ENCODE measurements at regions not wholly inside any gene's neighbourhood (a gene's known extent, or its start where the extent isn't known, plus 50 kb on each side); places are given as distances from the start of the nearest gene placed in this dataset.

GRCh38 chr12:127642208-127642607 is 624.8 kb upstream of the TMEM132C start:
- TF ChIP-seq, protein P1, sequence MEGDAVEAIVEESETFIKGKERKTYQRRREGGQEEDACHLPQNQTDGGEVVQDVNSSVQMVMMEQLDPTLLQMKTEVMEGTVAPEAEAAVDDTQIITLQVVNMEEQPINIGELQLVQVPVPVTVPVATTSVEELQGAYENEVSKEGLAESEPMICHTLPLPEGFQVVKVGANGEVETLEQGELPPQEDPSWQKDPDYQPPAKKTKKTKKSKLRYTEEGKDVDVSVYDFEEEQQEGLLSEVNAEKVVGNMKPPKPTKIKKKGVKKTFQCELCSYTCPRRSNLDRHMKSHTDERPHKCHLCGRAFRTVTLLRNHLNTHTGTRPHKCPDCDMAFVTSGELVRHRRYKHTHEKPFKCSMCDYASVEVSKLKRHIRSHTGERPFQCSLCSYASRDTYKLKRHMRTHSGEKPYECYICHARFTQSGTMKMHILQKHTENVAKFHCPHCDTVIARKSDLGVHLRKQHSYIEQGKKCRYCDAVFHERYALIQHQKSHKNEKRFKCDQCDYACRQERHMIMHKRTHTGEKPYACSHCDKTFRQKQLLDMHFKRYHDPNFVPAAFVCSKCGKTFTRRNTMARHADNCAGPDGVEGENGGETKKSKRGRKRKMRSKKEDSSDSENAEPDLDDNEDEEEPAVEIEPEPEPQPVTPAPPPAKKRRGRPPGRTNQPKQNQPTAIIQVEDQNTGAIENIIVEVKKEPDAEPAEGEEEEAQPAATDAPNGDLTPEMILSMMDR (conservative IDR thresholded peaks at IDR 0.05; ENCODE audit: low read length): no peak
- TF ChIP-seq EZH2phosphoT487 (IDR thresholded peaks at IDR 0.05; ENCODE audit: borderline replicate concordance, low read depth, low read length): no peak
